ENCODE measurements at regions not wholly inside any gene's neighbourhood (a gene's known extent, or its start where the extent isn't known, plus 50 kb on each side); places are given as distances from the start of the nearest gene placed in this dataset.

DNA sequence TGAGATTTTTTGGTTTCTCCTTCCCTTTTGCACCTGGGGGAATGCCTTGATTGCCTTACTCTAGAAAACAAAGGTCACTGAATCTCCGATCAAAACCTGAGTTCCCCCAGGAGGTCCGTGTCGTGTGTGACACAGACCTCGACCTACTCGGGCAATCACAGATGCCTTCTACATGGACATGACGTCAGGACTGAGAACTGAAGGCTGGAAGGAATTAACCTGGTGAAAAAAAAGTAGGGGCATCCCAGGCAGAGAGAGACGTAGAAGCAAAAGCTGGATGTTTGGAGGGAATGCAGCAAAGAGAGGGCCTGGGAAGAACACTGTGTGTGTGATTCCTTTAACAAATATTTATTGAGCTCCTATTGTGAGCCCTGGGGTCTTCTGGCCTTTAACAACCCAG, 178.0 kb downstream of the PRDM2 start:
- DNase-seq = no peak

DNA sequence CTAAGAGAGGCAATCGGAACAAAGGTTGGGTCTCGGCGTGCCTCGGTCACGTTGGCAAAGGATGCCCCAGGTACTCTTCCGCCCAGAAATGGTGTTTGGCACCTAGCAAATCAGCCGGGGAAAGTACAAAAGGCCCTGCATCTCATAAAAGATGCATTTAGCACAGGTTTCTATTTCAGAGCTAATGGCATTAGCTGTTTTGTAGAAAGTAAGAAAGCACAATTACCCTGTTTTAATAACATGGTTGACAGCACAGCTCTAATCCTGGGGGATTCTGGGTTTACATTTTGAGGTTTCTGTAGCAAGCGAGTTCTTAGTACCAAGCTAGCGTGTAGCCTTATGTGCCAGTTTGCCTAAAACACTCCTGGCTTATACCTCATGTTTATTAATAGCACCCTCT, 178.5 kb downstream of the PRDM2 start:
- DNase-seq = no peak

DNA sequence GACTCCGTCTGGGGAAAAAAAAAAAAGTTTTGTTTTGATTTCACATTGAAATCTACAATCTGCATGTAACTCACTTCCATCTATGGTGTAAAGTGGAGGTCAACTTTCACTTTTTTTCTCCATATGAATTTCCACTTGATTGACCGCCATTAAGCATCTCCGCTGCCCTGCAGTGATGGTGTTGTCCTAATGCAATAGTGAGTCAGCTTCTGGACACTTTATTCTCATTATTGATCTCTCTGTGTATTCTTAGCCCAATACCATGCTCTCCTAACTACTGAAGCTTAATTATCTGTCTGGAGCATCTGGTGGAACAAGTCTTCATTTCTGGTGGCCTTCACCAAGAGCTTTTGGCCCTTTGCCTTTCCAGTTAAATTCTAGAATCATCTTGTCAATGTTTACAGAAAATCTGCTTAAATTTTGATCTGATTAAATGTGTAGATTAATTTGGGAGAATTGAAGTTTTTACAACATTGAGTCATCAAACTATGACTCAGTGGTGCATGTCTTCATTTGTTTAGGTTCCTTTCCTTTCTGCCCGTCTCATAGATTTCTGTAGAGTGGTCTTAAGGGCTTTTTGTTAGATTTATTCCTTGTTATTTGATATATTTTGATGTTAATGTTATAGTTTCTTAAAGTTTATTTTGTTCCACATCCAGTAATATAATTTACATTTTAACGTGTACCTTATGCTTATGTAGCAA, 181.5 kb downstream of the PRDM2 start:
- no peak for DNase-seq

DNA sequence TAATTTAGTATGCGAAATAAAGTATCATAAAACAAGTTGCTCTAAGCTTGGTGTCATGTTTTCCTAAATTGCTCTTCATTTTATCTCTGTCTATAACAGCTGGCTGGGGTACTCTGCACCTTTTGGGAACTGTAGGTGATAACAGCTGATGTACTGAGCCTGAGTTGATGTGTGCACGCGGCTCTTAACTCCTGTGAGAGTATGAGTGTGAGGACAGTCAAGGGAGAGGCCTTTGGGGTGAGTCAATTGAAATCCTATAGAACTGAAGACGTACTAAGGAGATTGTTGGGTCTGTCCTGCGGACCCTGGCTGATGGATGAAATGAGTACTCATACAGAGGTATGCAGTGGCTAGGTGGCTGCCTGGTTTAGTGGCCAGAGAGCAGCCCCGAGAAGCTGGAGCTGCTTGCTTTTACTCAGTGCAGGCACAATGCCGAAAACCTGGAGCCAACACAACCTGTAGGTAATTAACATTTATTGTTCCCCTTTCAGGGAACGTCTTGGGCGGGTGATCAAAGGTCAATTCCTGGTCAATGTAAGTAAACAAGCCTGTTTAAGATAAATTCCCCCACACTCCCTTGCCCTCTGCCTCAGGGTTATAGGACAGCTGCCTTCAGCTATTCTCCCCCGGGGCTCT, 188.5 kb downstream of the PRDM2 start:
- DNase-seq = no peak

DNA sequence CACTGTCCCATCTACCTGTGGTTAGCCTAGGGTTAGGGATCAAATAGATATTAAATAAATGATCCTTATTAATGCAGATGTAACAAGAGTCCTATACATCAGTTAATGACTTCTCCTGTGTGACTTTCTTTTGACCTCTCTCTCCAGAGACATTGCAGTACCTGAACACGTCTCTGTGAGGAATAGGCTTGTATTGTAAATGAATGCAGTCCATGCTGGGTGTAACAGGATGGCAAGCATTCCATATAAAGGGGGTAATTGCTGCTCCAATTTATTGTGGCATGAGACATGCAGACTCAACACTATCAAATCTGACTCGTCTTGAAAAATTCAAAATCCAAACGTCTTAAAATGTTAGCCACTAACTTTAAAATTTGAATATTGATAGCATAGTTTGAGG, 189.5 kb downstream of the PRDM2 start:
- no peak for DNase-seq

DNA sequence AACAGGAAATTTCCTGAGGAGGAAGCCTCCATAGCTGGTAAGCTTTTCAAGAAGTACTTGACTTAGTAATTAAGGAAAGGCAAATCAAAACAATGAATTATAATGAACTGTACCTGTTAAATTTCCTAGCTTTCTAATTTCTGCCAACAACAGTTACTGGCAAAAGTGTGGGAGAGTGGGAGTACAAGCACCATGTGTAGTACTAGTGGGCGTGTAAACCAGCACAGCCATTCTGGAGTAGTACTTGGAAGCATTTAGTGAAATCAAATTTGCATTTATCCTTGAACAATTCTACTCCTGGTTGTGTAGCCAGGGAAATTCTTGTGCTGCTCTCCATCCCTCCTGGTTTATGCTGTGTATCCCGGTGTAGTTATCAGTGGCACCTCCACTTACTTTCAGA, 190.8 kb downstream of the PRDM2 start:
- no peak for DNase-seq

DNA sequence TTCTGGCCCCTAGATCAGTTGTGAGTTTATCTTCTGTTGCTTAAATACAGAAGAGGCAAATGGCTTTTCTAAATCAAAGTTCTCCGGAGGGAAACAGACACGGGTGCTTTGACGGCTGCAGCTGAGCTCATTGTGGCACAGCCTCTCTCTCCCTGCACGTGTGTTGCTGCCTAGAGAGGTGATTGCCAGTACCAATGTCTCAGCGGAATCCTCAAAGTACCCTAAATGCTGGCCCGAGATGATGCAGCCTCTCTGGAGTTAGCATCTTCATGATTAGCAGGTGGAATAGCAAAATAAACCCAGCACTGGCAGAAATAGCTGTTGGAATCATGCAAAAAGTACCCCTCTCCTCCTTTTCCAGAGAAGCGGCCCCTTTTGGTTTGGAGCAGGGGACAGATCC, 192.2 kb downstream of the PRDM2 start:
- DNase-seq = no peak

DNA sequence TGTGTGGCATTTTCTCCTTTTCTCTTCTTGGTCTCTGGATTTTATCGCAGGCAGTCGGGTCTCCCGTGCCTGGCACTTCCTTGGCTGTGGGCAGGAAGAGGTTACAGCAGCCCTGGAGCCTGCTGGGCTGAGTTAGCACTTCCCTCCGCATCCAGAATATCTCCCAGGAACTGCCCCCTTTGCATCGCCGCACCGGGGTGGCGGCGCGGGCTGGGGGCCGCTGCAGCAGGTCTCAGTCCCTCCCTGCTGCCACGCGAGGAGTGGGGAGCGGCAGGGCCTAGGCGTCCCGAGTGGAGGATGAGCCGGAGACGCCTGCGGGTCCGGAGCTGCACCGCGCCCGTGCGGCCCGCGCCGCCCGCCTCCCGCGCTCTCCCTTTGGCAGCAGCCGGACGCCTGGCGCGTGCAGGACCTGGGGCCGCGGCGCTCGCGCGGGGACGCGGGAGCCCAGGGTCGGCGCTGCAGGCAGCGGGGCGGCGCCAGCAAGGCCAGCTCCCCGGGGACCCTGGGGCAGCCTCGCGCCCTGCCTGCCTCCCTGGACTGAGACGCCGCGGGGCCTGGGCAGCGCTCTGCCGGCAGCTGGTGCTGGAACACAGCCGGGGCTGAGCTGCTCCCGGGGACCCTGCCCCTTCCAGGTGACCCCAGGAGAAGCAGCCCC, 192.8 kb downstream of the PRDM2 start:
- DNase-seq = no peak

DNA sequence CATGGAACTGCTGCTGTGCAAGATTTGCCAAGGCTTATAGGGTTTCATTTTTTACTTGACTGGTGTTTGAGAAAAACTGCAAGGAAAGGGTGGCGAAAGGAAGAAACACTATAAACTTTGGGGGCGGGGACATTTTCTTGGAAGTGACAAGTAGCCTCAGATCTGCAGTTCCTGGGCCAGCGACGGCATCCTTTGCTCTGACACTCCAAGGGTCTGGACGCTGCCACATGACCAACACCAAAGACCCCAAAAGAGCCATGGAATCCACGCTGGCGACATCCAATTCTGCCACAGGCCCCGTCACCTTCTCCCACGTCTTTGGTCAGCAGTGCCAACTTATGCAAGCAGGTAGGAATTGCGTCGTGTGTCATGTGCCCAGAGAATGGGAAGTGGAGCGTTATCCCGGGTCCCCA, 193.4 kb downstream of the PRDM2 start:
- no peak for DNase-seq

DNA sequence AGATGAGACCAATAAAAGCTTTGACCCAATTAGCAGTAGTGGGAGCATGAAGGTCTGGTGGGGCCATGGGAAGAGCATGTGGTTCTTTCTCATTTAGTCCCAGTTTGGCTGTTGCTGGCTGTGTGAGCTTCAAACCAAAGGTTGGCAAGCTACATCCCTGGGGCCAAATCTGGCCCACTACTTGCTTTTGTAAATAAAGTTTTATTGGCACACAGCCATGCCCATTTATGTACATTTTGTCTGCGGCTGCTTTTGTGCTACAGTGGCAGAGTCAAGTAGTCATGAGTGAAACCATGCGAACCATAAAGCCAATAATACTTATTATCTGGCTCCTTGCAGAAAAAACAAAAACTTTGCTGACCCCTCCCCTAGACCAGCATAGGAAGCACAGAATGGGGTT, 196.9 kb downstream of the PRDM2 start:
- no peak for DNase-seq

DNA sequence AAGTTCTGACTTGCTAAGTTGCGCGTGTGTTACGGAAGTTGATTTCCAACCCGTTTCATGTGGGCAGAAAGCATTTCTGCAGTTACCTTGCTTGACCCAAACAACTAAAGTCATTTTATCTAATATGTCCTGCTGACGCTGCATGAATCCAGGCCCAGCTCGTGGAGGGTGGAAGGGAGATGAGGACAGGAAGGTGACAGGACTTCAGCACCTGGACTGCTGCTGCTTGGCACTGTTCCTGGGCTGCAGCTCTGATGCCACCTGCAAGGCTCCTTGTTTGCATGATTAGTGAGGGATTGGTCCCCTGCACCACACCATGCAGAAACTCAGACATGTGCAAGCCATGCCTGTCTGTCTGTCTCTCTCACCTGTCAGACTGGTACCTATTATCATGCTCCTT, 198.4 kb downstream of the PRDM2 start:
- DNase-seq = no peak

DNA sequence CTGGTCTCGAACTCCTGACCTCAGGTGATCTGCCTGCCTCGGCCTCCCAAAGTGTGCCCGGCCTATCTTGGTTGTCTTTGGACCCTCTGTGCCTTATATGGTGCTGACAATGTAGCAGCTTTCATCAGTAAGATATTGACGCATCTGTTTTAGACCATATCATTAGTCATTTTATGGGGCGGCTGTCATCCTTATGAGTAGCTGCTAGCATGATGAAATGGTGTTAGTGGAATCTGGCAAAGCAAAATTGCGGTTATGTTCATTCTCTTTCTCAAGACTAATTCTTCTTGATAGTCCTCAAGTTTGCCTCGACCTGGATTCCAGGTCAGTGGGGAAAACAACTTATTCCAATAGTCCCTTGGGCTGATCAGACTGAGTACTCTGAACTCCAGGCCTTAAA, 199.9 kb downstream of the PRDM2 start:
- DNase-seq = no peak

DNA sequence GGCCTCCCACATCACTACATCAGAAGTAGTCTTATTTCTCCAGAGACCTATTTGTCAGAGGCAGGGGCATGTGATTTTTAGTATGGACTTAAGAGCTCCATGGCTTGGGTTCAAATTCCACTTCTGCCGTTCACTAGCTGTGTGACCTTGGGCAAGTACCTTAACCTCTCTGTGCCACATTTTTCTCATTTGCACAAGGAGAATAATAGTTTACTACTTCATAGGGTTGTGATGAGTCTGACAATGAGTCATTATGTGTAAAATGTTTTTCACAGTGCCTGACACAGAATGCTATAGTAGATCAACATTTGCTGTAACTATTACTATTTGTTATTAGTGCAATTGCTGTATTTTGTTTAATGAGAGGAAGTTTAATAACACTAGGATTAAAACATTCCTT, 200.6 kb downstream of the PRDM2 start:
- no peak for DNase-seq

DNA sequence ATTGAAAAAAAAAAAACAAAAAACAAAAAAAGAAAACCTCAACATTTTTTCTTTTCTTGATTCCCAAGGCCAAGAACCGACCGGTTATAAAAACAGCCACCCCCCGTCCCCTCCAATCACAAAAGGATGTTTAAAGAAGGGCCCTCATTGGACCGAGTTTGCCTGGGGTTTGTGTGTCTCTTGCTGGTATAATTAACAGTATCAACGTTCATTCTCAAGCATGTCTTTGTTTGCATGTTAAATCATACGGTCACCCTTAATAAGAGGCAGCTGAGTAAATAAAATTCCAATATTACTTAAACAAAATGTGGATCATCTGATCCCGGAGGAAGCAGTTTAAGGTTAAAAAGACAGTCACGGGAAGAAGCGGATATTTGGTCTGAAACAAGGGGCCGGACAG, 201.1 kb downstream of the PRDM2 start:
- no peak for DNase-seq

DNA sequence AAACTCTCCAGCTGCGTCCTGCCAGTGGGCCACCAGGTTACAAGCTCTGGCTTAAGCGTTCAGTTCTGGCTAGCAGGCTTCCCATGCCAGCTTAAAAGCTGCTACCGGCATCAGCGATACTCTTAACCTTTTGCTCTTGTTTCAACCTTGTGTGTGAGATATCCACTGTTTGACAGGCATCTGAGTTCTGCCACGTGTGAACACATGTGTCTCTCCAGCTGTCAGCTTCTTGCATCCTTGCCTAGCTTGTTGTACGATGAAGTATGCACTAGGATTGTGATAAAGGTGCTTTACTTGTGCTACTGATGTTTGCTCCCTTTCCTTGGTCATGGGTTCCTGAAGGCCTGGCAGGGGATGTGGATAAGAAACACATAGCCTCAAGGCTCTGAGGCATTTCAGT, 201.6 kb downstream of the PRDM2 start:
- no peak for DNase-seq

DNA sequence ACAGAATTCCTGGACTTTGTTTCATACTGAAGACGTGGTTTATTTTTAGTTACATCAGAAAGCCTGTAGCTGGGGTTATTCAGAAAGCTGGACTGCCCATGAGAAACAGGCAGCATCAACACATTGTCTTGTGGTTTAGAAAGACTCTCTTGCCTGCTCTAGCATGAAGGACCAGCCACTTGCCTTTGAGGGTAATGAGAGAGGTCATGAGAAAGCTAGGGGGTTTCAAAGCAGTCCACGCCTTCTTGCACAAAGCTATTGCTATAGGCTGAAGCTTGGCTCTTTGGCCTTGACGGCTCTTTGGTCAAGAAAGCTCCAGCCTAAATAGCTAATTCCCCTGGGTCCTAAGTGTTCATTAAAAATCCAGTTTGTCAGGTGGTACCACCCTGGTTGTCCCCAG, 208.1 kb downstream of the PRDM2 start:
- no peak for DNase-seq

DNA sequence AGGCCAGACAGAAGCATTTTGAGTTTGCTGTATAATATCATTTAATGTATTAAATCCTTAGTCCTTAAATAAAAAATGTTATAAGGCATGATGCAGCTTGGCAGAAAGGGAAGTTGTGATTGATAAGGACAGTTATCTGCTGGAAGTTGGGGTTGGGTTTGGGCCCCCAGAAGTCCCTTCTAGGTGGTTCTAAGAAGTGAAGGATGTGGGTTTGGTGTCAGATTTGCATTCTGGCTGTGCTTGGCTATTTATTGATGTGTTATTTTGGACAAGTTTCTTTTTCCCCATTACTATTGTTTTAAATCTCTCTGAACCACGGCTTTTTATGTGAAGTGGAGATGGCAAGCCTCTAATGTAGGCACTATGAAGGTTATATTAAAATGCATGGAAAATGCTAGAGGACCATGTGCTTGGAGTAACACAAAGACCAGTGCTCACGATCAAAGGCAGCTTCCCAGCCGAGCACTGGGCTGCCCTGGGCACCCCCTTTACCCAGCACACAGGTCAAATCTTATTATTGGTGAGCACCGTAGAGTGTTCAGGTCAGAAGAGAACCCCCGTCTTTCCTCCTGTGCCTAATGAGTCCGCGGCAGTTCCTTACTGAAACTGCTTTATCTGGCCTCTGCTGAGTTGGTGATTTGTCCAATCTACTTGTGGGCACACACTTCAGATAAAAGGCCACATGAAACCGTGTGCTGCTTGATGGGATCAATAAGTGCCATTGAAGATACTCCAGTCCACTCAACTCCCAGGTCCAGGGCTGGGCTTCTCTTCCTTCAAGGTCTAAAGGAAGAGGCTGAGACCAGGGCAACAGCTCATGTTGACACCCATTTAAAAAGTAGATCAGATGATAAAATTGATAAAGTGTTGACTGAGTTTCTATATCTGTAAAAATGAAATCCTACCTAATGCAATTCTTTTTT, 212.0 kb downstream of the PRDM2 start:
- DNase-seq = no peak

DNA sequence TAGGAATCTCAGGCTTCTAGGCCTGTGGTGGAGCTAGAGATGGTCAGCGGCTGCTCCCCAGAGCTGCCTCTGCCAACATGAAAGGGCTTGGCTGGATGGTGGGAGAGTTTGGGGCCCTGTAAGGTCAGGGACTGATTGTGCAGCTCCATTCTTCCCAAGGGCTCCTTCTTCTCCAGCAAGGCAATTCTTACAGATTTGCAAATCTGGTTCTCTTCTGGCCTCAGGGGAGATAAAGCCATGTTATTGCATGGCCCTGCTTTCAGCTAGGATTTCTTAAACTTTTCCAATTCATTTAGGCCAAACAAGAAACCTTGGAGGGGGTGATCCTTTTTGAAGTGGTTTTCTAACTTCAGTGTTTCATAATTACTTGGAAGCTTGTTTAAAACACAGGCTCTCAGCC, 213.4 kb downstream of the PRDM2 start:
- DNase-seq = no peak

DNA sequence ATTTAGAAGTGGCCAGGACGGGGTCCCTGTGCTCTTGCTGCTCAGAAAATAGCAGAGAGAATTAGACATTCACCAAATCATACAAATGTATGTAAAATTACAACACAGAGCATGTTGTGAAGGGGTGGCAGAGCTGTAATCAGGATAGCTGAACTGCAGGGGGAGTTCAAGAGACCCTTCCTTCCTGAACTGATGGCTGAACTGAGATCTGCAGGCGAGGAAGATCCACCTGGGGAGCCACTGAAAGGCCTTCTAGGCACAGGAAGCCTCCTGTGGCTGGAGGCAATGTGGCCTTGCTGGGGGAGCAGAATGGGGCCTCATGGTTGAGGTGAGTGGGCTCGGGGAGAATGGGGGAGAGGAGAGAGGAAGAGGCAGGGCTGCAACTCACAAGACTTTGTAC, 216.5 kb downstream of the PRDM2 start:
- no peak for DNase-seq

DNA sequence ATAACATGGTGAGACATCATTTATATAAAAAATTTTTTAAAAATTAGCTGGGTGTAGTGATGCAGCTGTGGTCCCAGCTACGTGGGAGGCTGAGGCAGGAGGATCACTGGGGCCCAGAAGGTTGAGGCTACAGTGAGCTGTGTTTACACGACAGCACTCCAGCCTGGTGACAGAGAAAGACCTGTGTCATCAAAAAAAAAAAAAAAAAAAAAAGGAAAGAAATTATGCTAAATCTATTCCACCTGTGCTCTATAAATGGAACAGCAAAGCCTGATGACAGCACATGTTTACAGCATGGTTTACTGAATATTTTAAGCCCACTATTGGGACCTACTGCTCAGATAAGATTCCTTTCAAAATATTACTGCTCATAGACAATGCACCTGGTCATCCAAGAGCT, 217.6 kb downstream of the PRDM2 start:
- no peak for DNase-seq

DNA sequence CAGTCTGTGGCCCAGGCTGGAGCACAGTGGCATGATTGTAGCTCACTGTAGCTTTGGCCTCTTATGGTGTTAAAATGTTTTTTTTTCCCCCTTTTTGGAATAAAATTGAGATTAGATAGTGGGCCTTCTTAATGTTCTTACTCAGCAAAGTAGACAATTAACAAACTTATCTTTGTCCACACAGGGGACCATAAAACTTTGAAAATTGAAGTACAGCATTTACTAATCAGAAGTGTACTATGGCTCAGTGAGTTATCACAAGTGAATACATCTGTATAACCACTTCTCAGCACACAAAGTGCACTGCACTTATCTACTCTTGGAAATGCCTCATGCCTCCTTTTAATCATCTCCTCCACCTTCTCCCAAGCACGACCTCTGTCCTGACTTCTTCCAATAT, 218.9 kb downstream of the PRDM2 start:
- DNase-seq = no peak

DNA sequence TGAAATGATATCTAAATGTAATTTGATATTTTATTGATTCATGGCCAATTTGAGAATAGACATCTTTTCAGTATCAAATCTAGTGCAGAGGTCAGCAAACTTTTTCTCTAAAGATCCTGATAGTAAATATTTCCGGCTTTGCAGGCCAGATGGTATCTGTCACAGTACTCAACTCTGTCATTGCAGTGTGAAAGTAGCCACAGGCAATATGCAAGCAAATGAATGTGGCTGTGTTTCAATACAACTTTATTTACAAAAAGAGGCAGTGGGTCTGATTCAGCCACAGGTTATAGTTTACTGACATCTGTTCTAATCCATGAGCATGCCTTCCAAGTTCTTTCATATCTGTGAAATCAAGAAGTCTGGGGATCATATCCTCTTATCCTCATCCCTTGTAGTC, 221.2 kb downstream of the PRDM2 start:
- no peak for DNase-seq

DNA sequence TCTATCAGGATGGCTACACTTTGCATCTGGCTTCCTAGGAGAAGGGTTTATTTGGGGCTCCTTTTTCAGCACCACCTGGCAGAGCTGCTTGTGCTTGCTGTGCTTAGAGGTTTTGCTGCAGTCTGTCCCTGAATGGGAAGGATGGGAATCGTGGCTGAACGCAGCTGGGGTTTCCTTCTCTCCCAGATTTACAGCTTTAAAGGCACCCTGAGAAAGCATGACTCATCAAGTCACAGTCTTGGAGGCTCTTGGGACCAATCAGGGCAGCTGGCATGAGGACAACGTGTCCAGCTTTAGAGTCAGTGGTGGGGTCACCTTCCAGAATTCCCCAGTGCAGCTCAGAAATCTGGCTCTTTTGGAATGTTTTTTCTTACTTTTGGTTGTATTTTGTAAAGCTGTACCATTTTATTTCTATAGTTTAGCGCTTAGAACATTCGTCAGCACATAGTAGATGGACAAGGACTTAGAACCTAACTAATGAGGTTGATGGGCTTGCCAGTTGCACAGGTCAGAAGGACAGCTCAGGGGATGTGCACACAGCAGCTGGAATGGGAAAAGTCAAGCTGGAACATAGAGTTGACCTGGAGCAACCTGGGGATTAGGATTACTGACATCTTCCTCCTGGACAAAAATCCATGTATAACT, 222.6 kb downstream of the PRDM2 start:
- no peak for DNase-seq

Measured in stimulated activated naive CD4-positive, alpha-beta T cell treated with Interleukin-2 at 50 U/mL for 16 hours (primary cell).